ENCODE measurements at regions not wholly inside any gene's neighbourhood (a gene's known extent, or its start where the extent isn't known, plus 50 kb on each side); places are given as distances from the start of the nearest gene placed in this dataset.

DNA sequence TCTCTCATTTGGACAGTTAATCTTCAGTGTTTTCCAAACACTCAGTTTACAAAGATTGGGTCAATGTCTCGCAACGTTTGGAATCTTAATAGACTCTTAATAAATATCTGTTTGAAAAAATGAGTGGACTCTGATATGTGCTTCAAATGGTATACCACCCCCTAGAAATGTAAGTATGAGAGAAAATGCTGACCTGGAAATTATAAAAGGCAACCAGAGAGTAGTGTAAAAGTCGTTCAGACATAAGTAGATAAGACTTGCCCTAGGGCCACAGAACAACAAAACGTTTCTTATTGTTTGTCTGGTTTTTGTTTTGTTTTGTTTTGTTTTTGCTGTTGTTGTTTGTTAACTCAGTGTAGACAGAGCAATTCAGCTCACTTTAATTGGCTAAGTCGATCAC is 97.4 kb upstream of the SPTLC3 start:
- H3K4me3 ChIP-seq (ENCODE audit: low read depth in 1 of 2, low read length in 2 of 2): no peak overlapping the region

DNA sequence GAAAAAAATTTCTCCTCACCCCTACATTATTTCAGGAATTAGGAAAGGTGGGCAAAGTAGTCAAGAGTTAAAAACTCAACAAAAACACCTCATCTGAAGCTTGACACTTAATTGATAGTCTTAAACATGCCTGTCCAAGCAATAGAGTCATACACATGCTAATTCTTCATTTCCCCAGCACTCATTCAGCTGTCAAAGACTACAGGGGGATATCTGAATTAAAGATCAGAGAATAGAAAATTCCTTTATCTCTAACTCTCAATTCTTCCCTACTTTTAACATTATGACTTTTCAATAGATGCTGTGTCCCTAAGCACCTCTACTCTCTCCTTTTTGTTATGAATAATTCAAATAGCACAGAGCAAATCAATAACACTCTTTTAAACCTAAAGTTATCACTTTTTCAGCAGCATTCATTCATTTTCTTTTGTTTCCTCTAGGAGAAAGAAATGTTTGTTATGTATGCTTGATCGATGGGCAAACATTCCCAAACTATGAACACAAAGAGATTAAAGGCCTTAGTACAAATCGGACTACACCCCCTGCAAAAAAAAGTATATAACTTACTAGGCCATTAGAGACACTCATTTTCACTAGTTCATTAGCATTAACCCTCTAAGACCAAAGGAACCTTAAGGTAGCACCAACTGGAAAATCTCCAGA is 94.9 kb upstream of the SPTLC3 start:
- no peak overlapping the region for H3K27ac ChIP-seq (ENCODE audit: low read length)
- no peaks in the 10 kb centered on the region for H3K36me3 ChIP-seq (ENCODE audit: control insufficient read depth in 1 of 2, insufficient read depth in 2 of 2, low read length in 2 of 2)
- H3K27me3 ChIP-seq (ENCODE audit: low read depth, low read length): no peaks in the 10 kb centered on the region
- H3K4me1 ChIP-seq (ENCODE audit: control insufficient read depth in 1 of 2, insufficient read depth in 2 of 2, low read length in 2 of 2): no peaks in the 10 kb centered on the region
- H3K9me3 ChIP-seq (ENCODE audit: control insufficient read depth in 1 of 2, low read length in 2 of 2): no peaks in the 10 kb centered on the region
- H3K4me3 ChIP-seq (ENCODE audit: low read depth in 1 of 2, low read length in 2 of 2): no peak overlapping the region

More for the DNA sequence above, 97.4 kb upstream of the SPTLC3 start:
- Histone ChIP-seq H3K27me3 (ENCODE audit: low read depth, low read length) (no peaks in the 10 kb centered on the region), H3K4me1 (ENCODE audit: control insufficient read depth in 1 of 2, insufficient read depth in 2 of 2, low read length in 2 of 2) (no peaks in the 10 kb centered on the region), H3K9me3 (ENCODE audit: control insufficient read depth in 1 of 2, low read length in 2 of 2) (no peaks in the 10 kb centered on the region), H3K36me3 (ENCODE audit: control insufficient read depth in 1 of 2, insufficient read depth in 2 of 2, low read length in 2 of 2) (no peaks in the 10 kb centered on the region), H3K27ac (ENCODE audit: low read length) (no peak overlapping the region)

DNA sequence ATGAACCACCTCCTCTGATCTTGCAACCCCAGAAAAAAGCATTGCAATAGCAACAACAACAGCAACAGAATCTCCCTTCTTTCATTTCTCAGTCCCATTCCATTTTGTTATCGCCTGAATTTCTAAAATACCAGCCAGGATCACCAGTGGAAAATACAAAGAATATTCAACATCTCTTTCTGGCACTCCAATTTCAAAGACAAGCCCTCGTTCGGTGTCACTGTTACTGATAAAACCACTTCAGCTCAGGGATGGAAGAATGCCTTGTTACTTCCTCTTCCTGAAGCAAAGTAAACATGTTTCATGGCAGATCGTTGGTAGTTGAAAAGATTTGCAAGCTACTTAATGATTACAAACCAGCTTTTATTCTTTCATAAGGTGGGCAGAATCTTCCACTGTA is 94.0 kb upstream of the SPTLC3 start:
- no peaks in the 10 kb centered on the region for H3K27me3 ChIP-seq (ENCODE audit: low read depth, low read length)
- H3K27ac ChIP-seq (ENCODE audit: low read length): no peak overlapping the region
- no peaks in the 10 kb centered on the region for H3K9me3 ChIP-seq (ENCODE audit: control insufficient read depth in 1 of 2, low read length in 2 of 2)

DNA sequence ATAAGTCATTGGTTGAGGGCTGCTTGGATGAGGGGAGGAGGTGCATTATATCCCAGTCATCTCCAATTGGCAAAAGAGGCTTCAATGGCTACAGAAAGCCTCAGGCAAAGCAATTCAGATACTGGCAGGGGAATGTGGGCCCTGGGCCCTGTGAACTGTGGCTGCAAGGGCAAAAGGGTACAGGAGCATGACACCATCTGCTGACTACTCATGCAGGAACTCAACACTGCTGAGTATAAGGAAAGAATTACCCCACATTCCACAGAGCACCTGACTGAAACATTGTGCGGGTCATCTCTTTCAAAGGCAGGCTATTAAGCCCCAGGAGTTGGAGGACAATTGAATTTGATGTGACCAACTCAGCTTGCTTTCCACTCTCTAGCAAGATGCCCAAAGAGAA is 92.1 kb upstream of the SPTLC3 start:
- Histone ChIP-seq H3K36me3 (ENCODE audit: control insufficient read depth in 1 of 2, insufficient read depth in 2 of 2, low read length in 2 of 2) (no peaks in the 10 kb centered on the region), H3K27me3 (ENCODE audit: low read depth, low read length) (no peaks in the 10 kb centered on the region), H3K9me3 (ENCODE audit: control insufficient read depth in 1 of 2, low read length in 2 of 2) (no peaks in the 10 kb centered on the region), H3K4me3 (ENCODE audit: low read depth in 1 of 2, low read length in 2 of 2) (no peak overlapping the region), H3K27ac (ENCODE audit: low read length) (no peak overlapping the region), H3K4me1 (ENCODE audit: control insufficient read depth in 1 of 2, insufficient read depth in 2 of 2, low read length in 2 of 2) (no peaks in the 10 kb centered on the region)

More for the DNA sequence above, 94.0 kb upstream of the SPTLC3 start:
- no peak overlapping the region for H3K4me3 ChIP-seq (ENCODE audit: low read depth in 1 of 2, low read length in 2 of 2)
- no peaks in the 10 kb centered on the region for H3K36me3 ChIP-seq (ENCODE audit: control insufficient read depth in 1 of 2, insufficient read depth in 2 of 2, low read length in 2 of 2)
- no peaks in the 10 kb centered on the region for H3K4me1 ChIP-seq (ENCODE audit: control insufficient read depth in 1 of 2, insufficient read depth in 2 of 2, low read length in 2 of 2)

DNA sequence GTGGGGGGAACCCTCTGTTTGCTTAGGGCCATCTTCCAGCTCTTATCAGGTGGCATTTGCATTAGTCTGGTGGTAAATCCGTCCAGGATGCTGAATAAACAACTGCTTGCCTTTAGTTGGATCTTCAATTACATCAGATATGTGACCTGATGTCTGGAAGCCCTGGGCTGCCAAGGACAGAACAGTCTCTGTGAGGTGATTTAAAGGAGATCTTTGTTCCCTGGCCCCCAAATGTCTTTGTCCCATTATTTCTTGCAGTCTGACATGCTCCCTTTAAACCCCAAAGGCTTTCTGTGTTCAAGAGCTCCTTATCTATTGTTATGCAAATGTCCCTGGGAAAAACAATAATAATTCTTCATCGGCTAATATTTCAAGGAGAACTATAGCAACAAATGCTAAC is 84.6 kb upstream of the SPTLC3 start:
- no peaks in the 10 kb centered on the region for H3K27me3 ChIP-seq (ENCODE audit: low read depth, low read length)
- H3K36me3 ChIP-seq (ENCODE audit: control insufficient read depth in 1 of 2, insufficient read depth in 2 of 2, low read length in 2 of 2): no peaks in the 10 kb centered on the region
- H3K9me3 ChIP-seq (ENCODE audit: control insufficient read depth in 1 of 2, low read length in 2 of 2): no peaks in the 10 kb centered on the region
- H3K27ac ChIP-seq (ENCODE audit: low read length): no peak overlapping the region
- no peaks in the 10 kb centered on the region for H3K4me1 ChIP-seq (ENCODE audit: control insufficient read depth in 1 of 2, insufficient read depth in 2 of 2, low read length in 2 of 2)
- no peak overlapping the region for H3K4me3 ChIP-seq (ENCODE audit: low read depth in 1 of 2, low read length in 2 of 2)

DNA sequence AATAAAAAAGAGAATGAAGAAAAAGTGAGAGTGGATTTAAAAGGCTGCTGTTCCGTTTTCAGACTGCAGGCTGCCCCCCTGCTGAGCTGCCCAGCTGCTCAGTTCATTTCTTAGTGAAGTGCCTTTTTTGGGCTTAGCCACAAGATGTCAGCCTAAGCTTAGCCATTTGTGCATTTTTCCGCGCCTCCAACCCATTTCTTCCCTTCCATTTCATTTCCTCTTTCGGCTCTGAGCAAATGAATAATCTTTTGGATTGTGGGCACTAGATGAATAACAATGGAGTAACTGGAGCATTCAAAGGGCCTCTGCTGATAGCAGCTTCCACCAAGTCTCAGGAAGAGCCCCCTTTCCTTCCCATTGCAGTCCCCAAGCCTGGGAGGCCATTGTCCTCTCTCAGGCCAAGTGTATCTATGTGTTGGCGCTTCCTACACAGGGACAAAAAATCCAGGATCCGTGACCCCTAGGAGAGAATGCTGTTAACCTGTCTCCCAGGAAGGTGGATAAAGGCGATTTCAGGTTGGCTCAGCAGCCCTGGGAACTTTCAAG is 83.5 kb upstream of the SPTLC3 start:
- H3K9me3 ChIP-seq (ENCODE audit: control insufficient read depth in 1 of 2, low read length in 2 of 2): no peaks in the 10 kb centered on the region
- no peak overlapping the region for H3K27ac ChIP-seq (ENCODE audit: low read length)

DNA sequence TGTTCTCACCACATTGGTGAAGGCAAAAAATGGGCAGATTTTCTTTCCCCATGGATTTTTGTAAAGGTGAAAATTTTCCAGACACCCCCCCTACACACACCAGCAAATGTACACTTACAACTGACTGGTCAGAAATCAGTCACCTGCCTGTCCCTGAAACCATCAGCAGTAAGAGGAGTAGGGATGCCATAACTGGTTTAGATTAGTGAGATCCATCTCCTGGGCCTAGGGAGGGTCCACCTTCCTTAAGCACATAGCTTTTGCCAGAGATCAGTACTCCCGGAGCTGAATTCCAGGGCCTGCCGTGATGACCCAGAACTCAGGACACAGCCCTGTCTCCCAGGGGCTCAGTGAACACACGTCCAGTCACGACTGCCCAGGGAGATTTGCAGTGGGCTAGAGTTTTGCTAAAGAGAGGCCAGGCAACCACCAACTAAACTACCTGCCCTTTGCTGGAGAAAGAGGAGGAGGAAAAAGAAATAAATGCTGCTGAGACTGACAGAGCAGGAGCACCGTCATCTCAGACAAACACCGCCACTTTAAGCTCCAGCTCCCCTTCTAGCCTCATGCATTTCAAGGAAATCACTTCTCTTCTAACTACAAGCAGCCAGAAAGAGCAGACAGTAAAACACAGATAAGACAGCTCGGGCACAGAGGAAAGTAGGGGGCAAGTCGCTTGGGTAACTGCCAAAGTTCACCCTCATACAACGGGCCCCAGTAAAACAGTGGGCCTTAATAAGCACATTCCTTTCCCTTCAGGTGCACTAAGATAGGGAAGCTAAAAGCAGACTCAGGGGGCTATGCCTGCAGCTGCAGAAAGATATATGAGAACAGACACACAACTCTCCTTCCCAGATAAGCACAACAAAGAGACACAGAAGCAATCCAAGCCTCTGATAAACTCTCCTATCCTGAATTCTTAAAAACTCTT is 82.6 kb upstream of the SPTLC3 start:
- no peaks in the 10 kb centered on the region for H3K4me1 ChIP-seq (ENCODE audit: control insufficient read depth in 1 of 2, insufficient read depth in 2 of 2, low read length in 2 of 2)
- H3K4me3 ChIP-seq (ENCODE audit: low read depth in 1 of 2, low read length in 2 of 2): no peak overlapping the region
- H3K9me3 ChIP-seq (ENCODE audit: control insufficient read depth in 1 of 2, low read length in 2 of 2): no peaks in the 10 kb centered on the region
- H3K27ac ChIP-seq (ENCODE audit: low read length): no peak overlapping the region
- no peaks in the 10 kb centered on the region for H3K27me3 ChIP-seq (ENCODE audit: low read depth, low read length)
- no peaks in the 10 kb centered on the region for H3K36me3 ChIP-seq (ENCODE audit: control insufficient read depth in 1 of 2, insufficient read depth in 2 of 2, low read length in 2 of 2)

More for the DNA sequence above, 83.5 kb upstream of the SPTLC3 start:
- H3K27me3 ChIP-seq (ENCODE audit: low read depth, low read length): no peaks in the 10 kb centered on the region
- H3K36me3 ChIP-seq (ENCODE audit: control insufficient read depth in 1 of 2, insufficient read depth in 2 of 2, low read length in 2 of 2): no peaks in the 10 kb centered on the region
- no peak overlapping the region for H3K4me3 ChIP-seq (ENCODE audit: low read depth in 1 of 2, low read length in 2 of 2)
- no peaks in the 10 kb centered on the region for H3K4me1 ChIP-seq (ENCODE audit: control insufficient read depth in 1 of 2, insufficient read depth in 2 of 2, low read length in 2 of 2)

DNA sequence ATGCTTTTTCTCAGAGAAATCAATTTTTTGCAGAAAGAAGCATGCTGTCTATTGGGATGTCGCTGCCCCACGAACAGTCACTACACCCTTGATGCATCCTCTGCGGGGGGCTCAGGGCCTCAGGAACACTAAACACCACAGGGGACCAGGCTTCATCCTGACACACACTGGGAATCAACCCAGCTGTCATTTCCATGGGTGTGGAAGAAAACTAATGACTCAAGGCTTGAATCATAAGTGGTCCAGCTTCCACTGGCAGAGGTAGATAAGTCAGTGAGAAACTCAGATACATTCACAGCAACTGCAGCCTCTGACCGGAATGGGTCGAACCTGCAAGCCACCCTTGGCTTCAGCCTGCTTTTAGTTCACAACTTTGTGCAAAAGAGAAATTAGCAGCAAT is 81.3 kb upstream of the SPTLC3 start:
- H3K4me1 ChIP-seq (ENCODE audit: control insufficient read depth in 1 of 2, insufficient read depth in 2 of 2, low read length in 2 of 2): no peaks in the 10 kb centered on the region
- no peak overlapping the region for H3K4me3 ChIP-seq (ENCODE audit: low read depth in 1 of 2, low read length in 2 of 2)

DNA sequence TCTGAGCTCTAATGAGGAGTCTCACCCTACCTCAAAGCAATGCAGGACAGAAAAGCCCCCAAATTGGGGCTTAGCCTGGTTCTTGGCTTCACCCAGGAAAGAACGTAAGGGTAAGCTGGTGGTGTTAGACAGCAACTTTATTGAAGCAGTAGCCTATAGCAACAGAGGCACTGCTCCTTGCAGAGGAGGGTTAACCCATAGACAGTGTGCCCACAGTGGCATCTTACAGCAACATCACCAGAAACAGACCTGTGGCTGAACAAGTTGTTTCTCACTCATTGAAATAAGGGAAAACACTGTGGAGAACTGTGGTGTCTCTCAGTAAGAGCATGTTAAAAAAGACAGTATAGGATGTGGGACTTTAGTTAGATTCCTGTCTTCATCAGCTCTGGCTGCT is 80.4 kb upstream of the SPTLC3 start:
- H3K9me3 ChIP-seq (ENCODE audit: control insufficient read depth in 1 of 2, low read length in 2 of 2): no peaks in the 10 kb centered on the region

More for the DNA sequence above, 81.3 kb upstream of the SPTLC3 start:
- Histone ChIP-seq H3K27me3 (ENCODE audit: low read depth, low read length) (no peaks in the 10 kb centered on the region), H3K9me3 (ENCODE audit: control insufficient read depth in 1 of 2, low read length in 2 of 2) (no peaks in the 10 kb centered on the region), H3K27ac (ENCODE audit: low read length) (no peak overlapping the region), H3K36me3 (ENCODE audit: control insufficient read depth in 1 of 2, insufficient read depth in 2 of 2, low read length in 2 of 2) (no peaks in the 10 kb centered on the region)

DNA sequence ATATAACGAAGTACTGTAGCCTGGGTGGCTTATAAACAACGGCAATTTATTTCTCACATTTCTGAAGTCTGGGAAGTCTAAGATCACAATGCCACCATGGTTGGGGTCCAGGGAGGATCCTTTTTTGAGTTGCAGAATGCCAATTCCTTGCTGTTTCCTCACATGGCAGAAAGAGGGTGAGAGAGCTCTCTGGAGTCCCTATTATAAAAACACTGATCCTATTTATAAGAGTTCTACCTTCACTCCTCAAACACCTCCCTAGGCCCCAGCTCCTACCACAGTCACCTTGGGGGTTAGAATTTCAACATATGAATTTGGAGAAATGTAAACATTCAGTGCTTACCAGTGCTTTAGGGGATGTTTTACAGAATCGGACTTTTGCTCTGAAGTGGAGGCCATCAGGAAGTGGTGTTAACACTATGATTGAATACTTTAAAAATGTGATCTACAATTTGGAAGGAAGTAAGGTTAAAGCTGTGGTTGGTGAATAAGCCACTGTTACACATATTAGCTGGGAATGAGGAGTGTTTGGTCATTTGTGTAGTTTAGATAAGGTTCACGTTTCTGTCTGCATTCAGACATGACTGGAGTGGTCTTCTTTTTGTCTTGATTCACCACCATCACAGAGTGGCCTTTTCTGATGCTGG is 79.9 kb upstream of the SPTLC3 start:
- Histone ChIP-seq H3K27me3 (ENCODE audit: low read depth, low read length) (no peaks in the 10 kb centered on the region), H3K9me3 (ENCODE audit: control insufficient read depth in 1 of 2, low read length in 2 of 2) (no peaks in the 10 kb centered on the region), H3K4me3 (ENCODE audit: low read depth in 1 of 2, low read length in 2 of 2) (no peak overlapping the region), H3K27ac (ENCODE audit: low read length) (no peak overlapping the region), H3K36me3 (ENCODE audit: control insufficient read depth in 1 of 2, insufficient read depth in 2 of 2, low read length in 2 of 2) (no peaks in the 10 kb centered on the region), H3K4me1 (ENCODE audit: control insufficient read depth in 1 of 2, insufficient read depth in 2 of 2, low read length in 2 of 2) (no peaks in the 10 kb centered on the region)

More for the DNA sequence above, 80.4 kb upstream of the SPTLC3 start:
- H3K27ac ChIP-seq (ENCODE audit: low read length): no peak overlapping the region
- H3K4me1 ChIP-seq (ENCODE audit: control insufficient read depth in 1 of 2, insufficient read depth in 2 of 2, low read length in 2 of 2): no peaks in the 10 kb centered on the region
- H3K4me3 ChIP-seq (ENCODE audit: low read depth in 1 of 2, low read length in 2 of 2): no peak overlapping the region
- H3K27me3 ChIP-seq (ENCODE audit: low read depth, low read length): no peaks in the 10 kb centered on the region
- no peaks in the 10 kb centered on the region for H3K36me3 ChIP-seq (ENCODE audit: control insufficient read depth in 1 of 2, insufficient read depth in 2 of 2, low read length in 2 of 2)

DNA sequence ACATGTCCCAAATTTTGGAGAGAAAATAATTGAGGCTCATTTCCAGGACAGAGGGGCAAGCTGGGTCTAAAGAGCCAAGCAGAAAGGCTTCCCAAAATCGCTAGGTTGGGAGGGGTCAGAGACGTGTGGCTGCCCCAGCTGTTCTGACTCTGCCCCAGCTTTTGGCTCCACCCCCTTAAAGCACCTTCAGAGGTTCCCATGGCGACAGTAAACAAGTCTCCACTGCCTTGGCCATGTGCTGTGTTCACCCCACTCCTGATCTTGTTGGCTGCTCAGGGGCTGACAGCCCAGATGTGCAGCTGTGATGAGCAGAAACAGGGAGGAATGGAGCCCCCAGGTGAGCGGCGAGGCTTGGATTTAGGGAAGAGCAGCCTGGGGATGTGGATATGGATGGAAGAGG is 72.8 kb upstream of the SPTLC3 start:
- no peak overlapping the region for H3K27ac ChIP-seq (ENCODE audit: low read length)
- no peaks in the 10 kb centered on the region for H3K36me3 ChIP-seq (ENCODE audit: control insufficient read depth in 1 of 2, insufficient read depth in 2 of 2, low read length in 2 of 2)
- H3K9me3 ChIP-seq (ENCODE audit: control insufficient read depth in 1 of 2, low read length in 2 of 2): no peaks in the 10 kb centered on the region
- no peaks in the 10 kb centered on the region for H3K4me1 ChIP-seq (ENCODE audit: control insufficient read depth in 1 of 2, insufficient read depth in 2 of 2, low read length in 2 of 2)
- H3K4me3 ChIP-seq (ENCODE audit: low read depth in 1 of 2, low read length in 2 of 2): no peak overlapping the region
- no peaks in the 10 kb centered on the region for H3K27me3 ChIP-seq (ENCODE audit: low read depth, low read length)

Data from muscle layer of duodenum (tissue), 2 donors.